Ureter (tissue), 1 donor: ENCODE measurements at regions not wholly inside any gene's neighbourhood (a gene's known extent, or its start where the extent isn't known, plus 50 kb on each side); places are given as distances from the start of the nearest gene placed in this dataset.

Experiments used
- DNase-seq: peaks from one replicate; pipeline ENCODE4 v3.0.0-alpha.2; 2020; ENCODE audit warnings: low spot score
- donor health status: DM: yes; HTN: yes; CAD: no.

GRCh38 chr16:85990861-85991301, 91.9 kb downstream of the IRF8 start:
- no peak for DNase-seq

GRCh38 chr16:85991425-85991824, 92.5 kb downstream of the IRF8 start:
- DNase-seq: no peak

- no peak for DNase-seq
Measured at GRCh38 chr16:85991856-85992255, 92.9 kb downstream of the IRF8 start.

- no peak for DNase-seq
Measured at GRCh38 chr16:85992359-85992758, 93.4 kb downstream of the IRF8 start.

GRCh38 chr16:85992779-85993178, 93.8 kb downstream of the IRF8 start:
- no peak for DNase-seq

GRCh38 chr16:85994492-85995490, 95.8 kb downstream of the IRF8 start:
- no peak for DNase-seq

- DNase-seq: no peak
Measured at GRCh38 chr16:85995541-85996423, 96.8 kb downstream of the IRF8 start.

- DNase-seq: no peak
Measured at GRCh38 chr16:85996843-85997242, 97.9 kb downstream of the IRF8 start.

GRCh38 chr16:85998171-85998867, 99.4 kb downstream of the IRF8 start:
- no peak for DNase-seq

- no peak for DNase-seq
Measured at GRCh38 chr16:85998868-85999729, 100.1 kb downstream of the IRF8 start.

- no peak for DNase-seq
Measured at GRCh38 chr16:85999778-86000177, 100.8 kb downstream of the IRF8 start.

- DNase-seq: no peak
Measured at GRCh38 chr16:86002178-86002900, 103.4 kb downstream of the IRF8 start.

GRCh38 chr16:86007524-86007923, 108.6 kb downstream of the IRF8 start:
- no peak for DNase-seq

- no peak for DNase-seq
Measured at GRCh38 chr16:86010680-86011141, 111.7 kb downstream of the IRF8 start.

- DNase-seq: no peak
Measured at GRCh38 chr16:86011532-86011931, 112.6 kb downstream of the IRF8 start.

- no peak for DNase-seq
Measured at GRCh38 chr16:86012221-86012620, 113.3 kb downstream of the IRF8 start.

GRCh38 chr16:86013867-86014266, 114.9 kb downstream of the IRF8 start:
- DNase-seq: no peak

- DNase-seq: no peak
Measured at GRCh38 chr16:86015606-86016005, 116.6 kb downstream of the IRF8 start.

GRCh38 chr16:86016201-86016965, 117.4 kb downstream of the IRF8 start:
- no peak for DNase-seq
